PFSK-1 (cell line): ENCODE measurements at regions not wholly inside any gene's neighbourhood (a gene's known extent, or its start where the extent isn't known, plus 50 kb on each side); places are given as distances from the start of the nearest gene placed in this dataset.

Source experiments
- FOXP2 ChIP-seq: optimal IDR thresholded peaks from 2 replicates; pipeline ENCODE3; 2011; ENCODE audit warnings: borderline replicate concordance, control low read depth, inconsistent platforms; ENCODE audit not compliant: insufficient read depth; ENCODE audit errors: extremely low read length, extremely low read depth
- POLR2AphosphoS5 ChIP-seq: IDR thresholded peaks from 2 replicates; pipeline ENCODE4 v1.6.1; 2012; ENCODE audit warnings: low read depth, mild to moderate bottlenecking, control low read depth, low read length, moderate library complexity
- SIN3A ChIP-seq: IDR thresholded peaks from 2 replicates; pipeline ENCODE4 v1.6.1; 2012; ENCODE audit warnings: mild to moderate bottlenecking, low read length, moderate library complexity, borderline replicate concordance; ENCODE audit not compliant: insufficient read depth
- TAF1 ChIP-seq: IDR thresholded peaks from 2 replicates; pipeline ENCODE4 v1.6.1; 2012; ENCODE audit warnings: low read length, control low read depth, borderline replicate concordance; ENCODE audit not compliant: insufficient read depth
- TF ChIP-seq, protein P1 (sequence below), 2 experiments: IDR thresholded peaks; 2 replicates each; pipeline versions ENCODE4 v1.6.1 to v1.8.0; 2011 to 2012; ENCODE audit warnings: low read depth in 2 of 2, low read length in 2 of 2, control low read depth in 1 of 2, inconsistent platforms in 1 of 2, mild to moderate bottlenecking in 1 of 2, moderate library complexity in 1 of 2; ENCODE audit not compliant: insufficient read depth in 1 of 2

DNA sequence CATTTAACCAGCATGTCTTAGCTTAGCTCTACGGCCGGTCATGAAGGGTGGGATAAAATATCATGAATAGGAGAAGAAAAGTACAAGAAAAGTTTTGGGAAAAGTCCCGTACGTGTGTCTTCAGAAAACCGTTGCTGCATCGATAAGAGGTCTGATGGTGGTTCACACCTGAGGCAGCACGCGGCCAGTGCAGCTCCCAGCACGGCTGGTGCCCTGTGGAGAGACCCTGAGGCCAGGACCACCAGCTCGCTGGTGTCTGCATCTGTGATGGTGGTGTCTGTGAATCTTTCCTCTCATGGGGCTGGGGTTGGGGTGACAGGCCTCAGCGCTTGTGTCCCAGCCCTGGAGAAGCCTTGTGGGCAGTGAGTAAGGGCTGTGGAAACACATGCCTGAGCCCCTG, 148.9 kb upstream of the IRX4 start:
- TF ChIP-seq TAF1 (no peak), POLR2AphosphoS5 (no peak), SIN3A (no peak), FOXP2 (no peak)
- TF ChIP-seq, protein P1, sequence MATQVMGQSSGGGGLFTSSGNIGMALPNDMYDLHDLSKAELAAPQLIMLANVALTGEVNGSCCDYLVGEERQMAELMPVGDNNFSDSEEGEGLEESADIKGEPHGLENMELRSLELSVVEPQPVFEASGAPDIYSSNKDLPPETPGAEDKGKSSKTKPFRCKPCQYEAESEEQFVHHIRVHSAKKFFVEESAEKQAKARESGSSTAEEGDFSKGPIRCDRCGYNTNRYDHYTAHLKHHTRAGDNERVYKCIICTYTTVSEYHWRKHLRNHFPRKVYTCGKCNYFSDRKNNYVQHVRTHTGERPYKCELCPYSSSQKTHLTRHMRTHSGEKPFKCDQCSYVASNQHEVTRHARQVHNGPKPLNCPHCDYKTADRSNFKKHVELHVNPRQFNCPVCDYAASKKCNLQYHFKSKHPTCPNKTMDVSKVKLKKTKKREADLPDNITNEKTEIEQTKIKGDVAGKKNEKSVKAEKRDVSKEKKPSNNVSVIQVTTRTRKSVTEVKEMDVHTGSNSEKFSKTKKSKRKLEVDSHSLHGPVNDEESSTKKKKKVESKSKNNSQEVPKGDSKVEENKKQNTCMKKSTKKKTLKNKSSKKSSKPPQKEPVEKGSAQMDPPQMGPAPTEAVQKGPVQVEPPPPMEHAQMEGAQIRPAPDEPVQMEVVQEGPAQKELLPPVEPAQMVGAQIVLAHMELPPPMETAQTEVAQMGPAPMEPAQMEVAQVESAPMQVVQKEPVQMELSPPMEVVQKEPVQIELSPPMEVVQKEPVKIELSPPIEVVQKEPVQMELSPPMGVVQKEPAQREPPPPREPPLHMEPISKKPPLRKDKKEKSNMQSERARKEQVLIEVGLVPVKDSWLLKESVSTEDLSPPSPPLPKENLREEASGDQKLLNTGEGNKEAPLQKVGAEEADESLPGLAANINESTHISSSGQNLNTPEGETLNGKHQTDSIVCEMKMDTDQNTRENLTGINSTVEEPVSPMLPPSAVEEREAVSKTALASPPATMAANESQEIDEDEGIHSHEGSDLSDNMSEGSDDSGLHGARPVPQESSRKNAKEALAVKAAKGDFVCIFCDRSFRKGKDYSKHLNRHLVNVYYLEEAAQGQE (IDR thresholded peaks at IDR 0.05; ENCODE audit: insufficient read depth in 1 of 2, low read depth in 2 of 2, low read length in 2 of 2) = no peak

DNA sequence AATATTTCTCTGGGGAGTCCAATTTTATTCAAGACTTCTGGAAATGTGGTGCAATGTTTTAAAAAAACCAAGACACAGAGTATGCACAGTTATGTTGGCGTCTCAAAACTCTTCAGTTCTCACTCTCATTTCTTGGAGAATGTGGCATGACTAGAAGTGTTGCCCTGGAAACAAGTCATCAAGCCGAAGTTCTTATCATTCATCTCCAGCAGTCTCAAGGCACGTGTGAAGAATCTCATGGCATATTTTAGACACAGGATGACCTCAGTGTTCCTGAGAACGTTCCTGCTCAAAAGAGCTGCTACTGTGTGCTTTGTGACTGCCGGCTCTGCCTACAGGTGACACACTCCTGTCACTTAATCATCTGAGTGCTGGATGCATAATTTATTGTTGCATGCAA, 147.4 kb upstream of the IRX4 start:
- TF ChIP-seq POLR2AphosphoS5 = no peak
- TF ChIP-seq, protein P1 (IDR thresholded peaks at IDR 0.05; ENCODE audit: insufficient read depth in 1 of 2, low read depth in 2 of 2, low read length in 2 of 2) = no peak
- no peak for TF ChIP-seq TAF1

DNA sequence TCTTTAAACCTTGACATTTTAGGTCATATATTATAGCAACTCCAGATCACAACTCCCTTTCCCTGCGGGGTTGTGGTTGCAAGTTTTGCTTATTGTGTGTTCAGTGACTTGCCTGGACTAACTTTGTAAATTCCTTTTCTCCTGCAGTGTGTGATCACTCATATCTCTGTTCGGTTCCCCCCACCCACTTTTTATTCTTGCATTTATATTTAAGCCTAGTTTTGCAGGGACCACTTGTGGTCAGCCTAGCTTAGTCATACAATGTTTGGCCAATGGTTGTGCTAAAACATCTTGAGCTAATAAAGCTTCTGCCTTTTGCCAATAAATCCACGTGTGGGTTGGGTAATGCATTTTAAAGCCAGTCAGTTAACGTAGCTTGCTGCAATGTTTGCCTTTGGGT, 146.5 kb upstream of the IRX4 start:
- TF ChIP-seq, protein P1 (IDR thresholded peaks at IDR 0.05; ENCODE audit: insufficient read depth in 1 of 2, low read depth in 2 of 2, low read length in 2 of 2) = no peak
- no peak for TF ChIP-seq POLR2AphosphoS5
- TF ChIP-seq SIN3A = no peak
- no peak for TF ChIP-seq TAF1
- no peak for TF ChIP-seq FOXP2

DNA sequence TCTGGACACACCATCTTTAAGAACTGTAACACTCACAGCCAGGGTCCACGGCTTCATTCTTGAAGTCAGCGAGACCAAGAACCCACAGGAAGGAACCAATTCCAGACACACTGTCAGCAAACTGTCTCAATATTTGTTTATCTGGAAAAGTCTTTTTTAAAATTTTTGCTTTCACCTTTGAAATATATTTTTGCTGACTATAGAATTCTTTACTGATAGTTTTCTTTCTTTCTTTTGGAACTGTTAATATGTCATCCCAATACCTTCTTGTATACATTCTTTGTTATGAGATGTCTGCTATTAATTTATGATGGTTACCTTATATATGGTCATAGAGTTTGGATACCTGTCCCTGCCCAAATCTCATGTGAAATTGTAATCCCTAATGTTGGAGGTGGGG, 145.1 kb upstream of the IRX4 start:
- TF ChIP-seq FOXP2 (no peak), SIN3A (no peak), POLR2AphosphoS5 (no peak), TAF1 (no peak)
- TF ChIP-seq, protein P1 (IDR thresholded peaks at IDR 0.05; ENCODE audit: insufficient read depth in 1 of 2, low read depth in 2 of 2, low read length in 2 of 2) = no peak

DNA sequence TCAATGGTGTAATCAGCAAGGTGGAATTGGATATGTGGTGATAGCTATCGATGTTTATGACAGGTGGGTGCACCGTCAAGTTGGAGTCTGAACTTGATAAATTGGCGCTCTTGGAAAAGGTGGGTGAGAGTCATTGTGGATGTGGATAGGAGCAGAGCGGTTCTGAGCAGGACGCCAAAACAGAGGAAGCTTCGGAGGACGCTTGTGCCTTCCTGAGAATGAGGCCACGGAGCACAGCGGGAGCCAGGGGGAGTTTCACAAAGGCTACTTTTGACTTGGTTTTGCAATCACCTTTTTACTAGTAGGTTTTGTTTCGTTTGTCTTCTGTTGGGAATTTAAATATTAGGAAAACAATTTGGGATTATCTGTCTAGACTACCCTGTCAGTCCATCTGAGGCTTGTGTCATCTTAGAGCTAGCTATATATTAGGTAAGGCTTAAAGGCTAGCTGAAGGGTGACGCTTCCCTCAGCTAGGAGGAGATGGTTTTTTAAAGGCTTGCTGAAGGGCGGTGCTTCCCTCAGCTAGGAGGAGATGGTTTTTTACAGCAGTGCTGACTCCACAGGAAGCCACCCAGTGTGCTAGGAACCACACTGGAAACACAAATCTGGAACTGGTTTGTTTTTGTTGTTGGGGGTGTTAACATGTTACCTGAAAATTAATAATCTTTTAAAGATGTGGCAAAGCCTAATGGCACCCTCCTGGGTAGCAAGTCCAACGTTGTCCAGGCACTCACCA, 142.4 kb upstream of the IRX4 start:
- TF ChIP-seq TAF1 = no peak

DNA sequence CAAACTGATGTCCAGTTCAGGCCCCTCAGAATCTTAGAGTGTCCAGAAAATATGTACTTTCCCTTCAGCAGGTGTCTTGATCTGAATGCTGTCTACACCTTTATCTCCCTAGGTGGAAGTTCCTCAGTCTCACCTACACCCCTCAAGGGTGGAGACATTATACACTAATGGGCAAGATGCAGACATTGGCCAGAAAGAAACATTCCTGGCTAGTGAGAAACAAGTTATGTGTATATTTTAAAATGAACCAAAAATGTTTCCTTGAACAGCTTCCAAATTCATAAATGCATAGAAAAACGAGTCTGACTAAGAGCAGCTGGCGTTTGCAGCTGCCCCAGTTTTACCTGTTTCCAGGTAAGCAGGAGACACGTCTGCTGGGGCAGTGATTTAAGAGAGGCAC, 140.5 kb upstream of the IRX4 start:
- TF ChIP-seq POLR2AphosphoS5 (no peak), TAF1 (no peak), SIN3A (no peak), FOXP2 (no peak)
- TF ChIP-seq, protein P1 (IDR thresholded peaks at IDR 0.05; ENCODE audit: insufficient read depth in 1 of 2, low read depth in 2 of 2, low read length in 2 of 2) = no peak
